AG09319 (cell line): ENCODE measurements at regions not wholly inside any gene's neighbourhood (a gene's known extent, or its start where the extent isn't known, plus 50 kb on each side); places are given as distances from the start of the nearest gene placed in this dataset.

Experiments used
- DNase-seq: peaks from one replicate; pipeline ENCODE4 v3.0.0-alpha.2; 2010; ENCODE audit warnings: low read depth; ENCODE audit errors: extremely low read depth
- TF ChIP-seq, protein P1 (sequence below): IDR thresholded peaks from 2 replicates; pipeline ENCODE4 v1.5.1; 2011; ENCODE audit warnings: low read depth, mild to moderate bottlenecking, inconsistent platforms, low read length, moderate library complexity

- TF ChIP-seq, protein P1, sequence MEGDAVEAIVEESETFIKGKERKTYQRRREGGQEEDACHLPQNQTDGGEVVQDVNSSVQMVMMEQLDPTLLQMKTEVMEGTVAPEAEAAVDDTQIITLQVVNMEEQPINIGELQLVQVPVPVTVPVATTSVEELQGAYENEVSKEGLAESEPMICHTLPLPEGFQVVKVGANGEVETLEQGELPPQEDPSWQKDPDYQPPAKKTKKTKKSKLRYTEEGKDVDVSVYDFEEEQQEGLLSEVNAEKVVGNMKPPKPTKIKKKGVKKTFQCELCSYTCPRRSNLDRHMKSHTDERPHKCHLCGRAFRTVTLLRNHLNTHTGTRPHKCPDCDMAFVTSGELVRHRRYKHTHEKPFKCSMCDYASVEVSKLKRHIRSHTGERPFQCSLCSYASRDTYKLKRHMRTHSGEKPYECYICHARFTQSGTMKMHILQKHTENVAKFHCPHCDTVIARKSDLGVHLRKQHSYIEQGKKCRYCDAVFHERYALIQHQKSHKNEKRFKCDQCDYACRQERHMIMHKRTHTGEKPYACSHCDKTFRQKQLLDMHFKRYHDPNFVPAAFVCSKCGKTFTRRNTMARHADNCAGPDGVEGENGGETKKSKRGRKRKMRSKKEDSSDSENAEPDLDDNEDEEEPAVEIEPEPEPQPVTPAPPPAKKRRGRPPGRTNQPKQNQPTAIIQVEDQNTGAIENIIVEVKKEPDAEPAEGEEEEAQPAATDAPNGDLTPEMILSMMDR: no peak
These were observed 107.1 kb upstream of the TOP3B start for GRCh38 chr22:22089459-22090308.

DNA sequence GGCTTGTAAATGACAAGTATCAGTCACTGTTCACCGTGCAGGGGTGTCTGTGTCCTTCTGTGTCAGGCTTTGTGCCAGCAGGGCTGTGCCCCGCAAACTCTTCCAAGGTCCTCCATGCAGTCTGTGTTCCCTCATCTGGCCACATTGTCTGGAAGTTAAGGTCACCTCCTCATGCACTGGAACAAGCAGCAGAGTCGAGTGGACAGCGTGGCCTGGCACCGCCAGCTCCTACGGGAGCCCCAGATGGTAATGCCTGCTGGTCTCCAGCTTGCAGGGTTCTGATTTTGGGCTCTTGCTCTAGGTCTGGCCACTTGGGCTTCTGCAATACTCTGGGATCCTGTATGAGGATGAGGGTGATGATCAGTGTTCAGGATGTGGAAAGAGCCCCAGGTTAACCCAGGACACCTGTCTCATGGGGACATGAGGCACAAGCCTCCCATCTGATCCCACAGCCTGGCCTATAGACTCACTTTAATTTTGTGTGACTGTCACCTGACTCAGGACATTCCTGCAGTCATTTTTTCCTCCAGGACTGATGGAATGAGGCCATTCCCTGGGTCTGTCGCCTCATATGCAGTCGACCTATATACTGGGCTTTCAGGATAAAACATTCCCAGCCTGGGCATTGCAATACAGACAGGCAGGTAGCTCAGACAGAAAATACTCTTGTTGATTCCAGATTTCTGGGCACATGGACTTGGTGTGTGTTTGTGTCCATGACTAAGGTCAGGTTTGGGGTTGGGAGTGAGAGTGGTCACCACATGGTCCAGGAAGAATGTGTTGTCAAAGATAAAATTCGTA, 106.3 kb upstream of the TOP3B start:
- DNase-seq: no peak
- TF ChIP-seq, protein P1: no peak

More at GRCh38 chr22:22089459-22090308, 107.1 kb upstream of the TOP3B start:
- DNase-seq: no peak

DNA sequence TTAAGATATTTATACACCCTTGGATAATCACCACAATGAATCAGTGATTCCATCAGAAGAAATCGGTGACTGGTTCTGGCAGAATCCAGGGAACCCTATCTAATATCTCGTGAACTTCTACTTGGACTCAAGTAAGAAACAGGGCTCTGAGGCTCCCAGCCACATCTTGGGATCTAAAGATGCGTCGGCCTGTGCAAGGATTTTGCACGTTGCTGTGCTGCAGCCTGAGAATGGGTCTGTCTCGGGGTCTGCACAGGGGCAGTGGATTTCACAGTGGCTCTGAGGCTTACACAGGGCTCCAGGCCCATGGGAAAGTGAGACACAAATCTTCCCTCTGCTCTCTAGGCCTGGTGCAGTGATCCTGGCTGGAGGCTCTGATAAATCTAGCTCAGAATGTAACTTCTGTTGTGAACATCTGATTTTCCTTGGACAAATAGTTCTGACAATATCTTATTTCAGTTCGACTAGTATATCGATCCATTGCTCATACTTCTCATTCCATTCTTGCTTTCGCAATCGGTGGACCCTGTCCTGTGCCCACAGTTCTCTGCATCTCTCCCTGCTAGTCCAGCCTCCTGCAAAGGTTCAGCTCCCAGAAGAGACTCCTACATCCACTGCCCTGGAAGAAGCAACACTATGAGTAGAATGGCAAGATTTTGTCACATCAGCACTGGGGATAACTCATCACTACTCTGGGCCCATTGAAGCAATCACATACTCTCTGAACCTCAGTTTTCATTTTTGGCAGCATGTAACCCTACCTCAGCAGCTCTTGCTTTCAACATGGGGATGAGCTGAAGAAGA, 105.5 kb upstream of the TOP3B start:
- TF ChIP-seq, protein P1: no peak
- no peak for DNase-seq

DNA sequence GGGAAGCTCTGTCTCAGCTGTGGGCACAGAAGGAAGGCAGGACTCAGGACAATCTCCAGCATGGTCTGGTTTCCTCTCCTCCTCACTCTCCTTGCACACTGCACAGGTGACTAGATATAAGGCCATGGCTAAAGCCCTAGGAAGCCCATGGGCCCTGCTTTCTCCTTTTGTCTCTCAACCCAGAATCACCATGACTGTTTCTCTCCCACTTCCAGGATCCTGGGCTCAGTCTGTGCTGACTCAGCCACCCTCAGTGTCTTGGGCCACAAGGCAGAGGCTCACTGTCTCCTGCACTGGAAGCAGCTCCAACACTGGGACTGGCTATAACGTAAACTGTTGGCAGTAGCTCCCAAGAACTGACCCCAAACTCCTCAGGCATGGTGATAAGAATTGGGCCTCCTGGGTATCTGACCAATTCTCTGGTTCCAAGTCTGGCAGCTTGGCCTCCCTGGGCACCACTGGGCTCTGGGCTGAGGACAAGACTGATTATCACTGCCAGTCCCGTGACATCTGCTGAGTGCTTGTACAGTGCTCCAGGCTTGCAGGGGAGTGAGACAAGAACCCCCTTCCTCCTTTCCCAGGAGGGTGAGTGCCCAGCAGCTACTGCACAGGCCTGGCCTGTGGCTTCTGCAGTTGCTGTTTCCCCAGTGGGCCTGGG, 104.0 kb upstream of the TOP3B start:
- DNase-seq: no peak
- TF ChIP-seq, protein P1: no peak

- DNase-seq: no peak
These were observed 103.3 kb upstream of the TOP3B start for GRCh38 chr22:22085702-22086500.

More at GRCh38 chr22:22085702-22086500, 103.3 kb upstream of the TOP3B start:
- TF ChIP-seq, protein P1: no peak
